Stimulated activated CD4-positive, alpha-beta T cell treated with anti-CD3 and anti-CD28 coated beads, Interleukin-12 subunit alpha, Interleukin-12 subunit beta, amount 100 ng/mL, for 48 hours (primary cell): ENCODE measurements at regions not wholly inside any gene's neighbourhood (a gene's known extent, or its start where the extent isn't known, plus 50 kb on each side); places are given as distances from the start of the nearest gene placed in this dataset.
"Not testable (repeated sequence)": the region's sequence is repeated elsewhere in the genome, so short reads cannot be mapped to it uniquely, and the experiment has no call there.

Experiments used
- DNase-seq, 3 donors: peaks; one replicate each; pipeline ENCODE4 v3.0.0-alpha.2; 2020; ENCODE audit warnings: low read depth in 2 of 3, low spot score in 1 of 3

DNA sequence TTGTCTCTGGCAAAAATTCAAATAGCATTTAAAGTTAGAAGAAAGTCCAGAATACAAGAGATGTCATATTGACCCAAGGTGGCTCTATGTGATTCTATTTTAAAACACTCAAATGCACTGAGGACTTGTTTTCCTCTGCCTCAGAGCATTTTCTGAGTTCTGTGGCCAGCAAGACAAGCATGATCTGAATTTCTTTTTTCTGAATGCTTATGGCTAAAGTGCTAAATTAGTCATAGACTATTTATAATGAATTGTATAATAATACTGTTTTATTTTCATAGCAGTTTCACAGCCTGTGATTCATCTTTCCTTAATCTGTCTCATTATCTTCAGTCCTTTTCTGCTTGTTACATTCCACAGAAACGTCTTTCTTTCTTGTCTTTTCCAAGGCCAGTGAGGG is 63.9 kb upstream of the SEC22B start:
- DNase-seq = not testable (repeated sequence)

GRCh38 chr1:120239351-120239750 is 63.0 kb upstream of the SEC22B start:
- DNase-seq = not testable (repeated sequence)

DNA sequence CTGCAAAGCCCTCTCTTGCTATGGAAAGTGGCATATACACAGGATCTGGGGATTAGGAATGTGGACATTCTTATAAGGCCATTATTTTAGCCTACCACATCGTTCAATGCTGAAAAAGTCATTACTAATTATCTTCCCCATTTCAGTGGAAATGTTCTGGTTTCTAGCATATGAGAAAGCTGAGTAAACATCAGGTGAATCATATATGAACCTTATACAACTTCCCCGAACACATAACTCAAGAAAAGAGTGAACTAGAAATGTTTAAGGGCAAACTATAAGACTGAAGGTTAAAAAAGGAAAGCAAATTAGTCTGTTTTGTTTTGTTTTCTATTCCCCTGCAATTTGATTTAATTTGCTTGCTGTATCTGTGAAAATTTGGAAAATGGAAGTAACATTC is 62.5 kb upstream of the SEC22B start:
- DNase-seq = not testable (repeated sequence)

DNA sequence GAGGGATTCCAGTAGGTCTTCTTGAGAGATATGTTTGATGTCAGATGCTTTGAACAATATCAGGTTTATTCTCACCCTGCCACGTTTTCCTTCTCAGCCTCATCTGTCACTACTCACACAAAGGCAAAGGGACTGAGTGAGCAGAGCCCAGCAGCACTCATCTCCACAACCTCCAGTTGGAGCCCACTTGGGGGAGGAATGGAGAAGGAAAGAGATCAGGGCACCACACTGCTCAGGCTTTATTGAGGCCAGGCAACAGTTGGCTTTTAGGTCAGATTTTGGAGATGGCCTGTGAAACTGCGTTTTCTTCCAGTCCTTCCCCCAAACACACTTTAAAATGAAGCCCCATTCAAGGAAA is 57.3 kb upstream of the SEC22B start:
- DNase-seq = not testable (repeated sequence)

DNA sequence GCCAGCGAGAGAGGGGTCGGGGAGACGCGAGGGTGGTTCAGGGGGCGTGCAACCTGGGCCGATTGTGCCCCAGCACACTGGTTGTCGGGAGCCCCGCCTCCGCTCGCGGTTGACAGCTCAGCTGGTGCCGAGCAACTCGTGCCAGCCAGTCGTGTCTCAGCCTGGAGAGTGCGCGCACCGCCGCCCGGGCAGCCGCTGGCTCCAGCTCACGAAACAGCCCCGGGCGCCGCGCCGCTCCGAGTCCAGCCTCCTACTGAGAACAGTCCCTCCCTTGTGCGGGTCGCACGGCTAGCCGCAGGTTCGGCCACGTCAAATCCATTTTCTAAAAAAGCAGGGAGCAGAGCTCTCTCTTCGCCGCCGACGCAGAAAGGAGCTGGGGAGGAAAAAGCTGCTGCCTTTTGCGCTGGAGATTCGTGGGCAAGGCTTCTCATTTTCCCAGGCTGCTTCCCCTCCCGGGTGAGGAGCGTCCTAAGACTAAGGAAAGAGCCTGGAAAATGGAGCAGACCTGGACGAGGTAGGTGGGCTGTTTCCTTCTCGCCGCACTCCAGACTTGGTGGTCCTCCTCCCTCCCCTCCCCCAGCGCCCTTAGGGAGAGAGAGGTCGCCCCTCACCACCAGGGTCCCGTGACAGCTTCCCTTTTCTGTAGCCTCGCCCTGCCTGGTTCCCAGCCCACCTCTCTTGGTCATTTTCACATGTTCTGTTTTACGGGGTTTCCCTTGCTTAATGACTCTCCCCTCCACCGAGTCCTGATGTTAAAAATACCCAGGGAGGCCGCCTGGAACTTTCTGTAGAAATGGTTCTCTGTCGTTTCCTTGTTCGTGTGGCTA is 56.7 kb upstream of the SEC22B start:
- DNase-seq = not testable (repeated sequence)

GRCh38 chr1:120229835-120230234 is 53.5 kb upstream of the SEC22B start:
- DNase-seq = not testable (repeated sequence)
